8988T (cell line): ENCODE measurements at regions not wholly inside any gene's neighbourhood (a gene's known extent, or its start where the extent isn't known, plus 50 kb on each side); places are given as distances from the start of the nearest gene placed in this dataset.
"Not testable (repeated sequence)": the region's sequence is repeated elsewhere in the genome, so short reads cannot be mapped to it uniquely, and the experiment has no call there.

Experiments
- DNase-seq: peaks from one replicate; pipeline ENCODE4 v3.0.0; 2011

DNA sequence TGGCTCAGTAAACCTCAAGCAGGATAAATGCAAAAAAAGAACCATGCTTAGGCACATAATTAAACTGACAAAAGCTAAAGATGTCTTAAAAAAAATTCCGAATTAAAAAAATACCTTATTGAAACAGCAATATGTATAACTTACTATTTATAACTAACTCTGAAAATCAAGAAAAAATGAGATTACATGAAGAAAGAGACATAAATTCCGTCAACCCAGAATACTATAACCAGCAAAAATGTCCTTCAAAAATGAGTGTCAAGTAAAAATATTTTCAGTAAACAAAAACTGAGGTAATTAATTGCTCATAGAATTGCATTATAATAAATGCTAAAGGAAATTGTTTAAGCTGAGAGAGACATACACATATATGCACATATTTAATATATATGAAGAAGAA lies 474.5 kb upstream of the SYT4 start:
- no peak for DNase-seq

DNA sequence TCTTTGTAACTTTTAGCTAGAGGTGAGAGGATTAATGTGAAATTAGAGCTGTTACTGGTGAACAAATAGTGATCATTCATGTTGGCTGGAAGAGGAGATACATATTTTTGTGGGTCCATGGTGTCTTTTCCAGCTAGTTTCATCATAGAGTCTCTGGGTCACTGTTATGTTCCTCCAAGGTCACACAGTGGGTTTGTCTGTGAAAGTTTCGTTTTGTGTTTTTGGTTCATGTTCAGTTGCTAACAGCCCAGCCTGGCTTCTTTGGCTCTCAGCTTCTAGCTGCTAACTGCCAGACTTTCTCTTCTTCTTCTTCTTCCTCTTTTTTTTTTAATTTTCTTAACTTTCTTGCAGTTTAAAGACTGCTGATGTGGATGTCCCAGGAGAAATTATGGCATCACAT lies 480.0 kb upstream of the SYT4 start:
- no peak for DNase-seq

DNA sequence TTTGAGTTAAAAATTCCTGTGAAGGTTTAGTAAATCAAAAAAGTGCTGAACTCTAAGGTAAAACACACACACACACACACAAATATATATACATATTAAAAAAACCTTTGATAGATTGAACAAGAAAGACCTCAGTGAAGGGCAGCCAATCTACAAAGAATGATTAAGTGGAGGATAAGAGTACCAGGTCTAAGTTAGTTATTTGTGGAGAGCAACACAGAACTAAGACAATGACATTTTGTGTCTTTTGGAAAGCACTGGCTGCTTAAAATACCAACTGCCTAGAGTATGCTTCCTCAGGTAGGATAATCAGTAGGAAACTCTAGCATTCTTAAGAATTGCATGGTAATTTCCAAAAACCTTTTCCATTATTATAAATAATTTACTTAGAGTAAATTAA lies 481.4 kb upstream of the SYT4 start:
- no peak for DNase-seq

DNA sequence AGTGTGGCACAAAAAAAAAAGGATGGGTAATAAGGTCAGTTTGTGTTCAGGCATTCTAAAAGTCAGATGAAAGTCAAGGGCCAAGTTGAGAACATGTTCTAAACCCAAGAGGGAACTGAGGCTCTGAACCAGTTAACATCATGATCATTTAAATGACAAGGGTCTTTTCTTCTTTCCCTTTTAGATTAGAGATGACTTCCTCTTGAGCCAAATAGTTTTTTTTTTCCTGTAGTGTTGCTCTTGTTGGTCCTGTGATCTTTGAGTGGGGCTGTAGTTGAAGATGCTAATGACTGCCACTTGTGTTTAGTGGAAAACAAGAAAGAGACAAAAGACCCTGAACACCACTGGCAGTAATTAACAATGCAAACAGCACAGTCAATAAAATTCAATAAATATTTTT lies 482.7 kb upstream of the SYT4 start:
- DNase-seq, result no peak

DNA sequence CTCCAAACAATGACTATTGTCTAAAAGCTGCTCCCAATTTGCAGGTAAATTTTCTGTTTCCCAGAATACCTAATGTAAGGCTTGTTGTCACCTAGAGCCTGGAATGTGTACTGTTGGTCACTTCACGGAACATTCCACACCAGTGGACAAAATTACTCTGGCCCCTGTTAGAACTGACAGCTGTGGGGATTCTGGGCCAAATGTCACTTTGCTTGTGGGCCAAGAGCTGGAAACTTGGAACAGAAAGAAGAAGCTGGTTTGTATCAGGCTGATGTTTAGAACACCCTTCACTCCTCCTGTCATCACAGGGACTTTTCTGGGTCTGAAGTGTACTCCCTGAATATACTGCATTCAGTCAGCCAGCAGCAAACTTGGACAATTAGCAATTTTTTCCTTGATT lies 495.6 kb upstream of the SYT4 start:
- no peak for DNase-seq

DNA sequence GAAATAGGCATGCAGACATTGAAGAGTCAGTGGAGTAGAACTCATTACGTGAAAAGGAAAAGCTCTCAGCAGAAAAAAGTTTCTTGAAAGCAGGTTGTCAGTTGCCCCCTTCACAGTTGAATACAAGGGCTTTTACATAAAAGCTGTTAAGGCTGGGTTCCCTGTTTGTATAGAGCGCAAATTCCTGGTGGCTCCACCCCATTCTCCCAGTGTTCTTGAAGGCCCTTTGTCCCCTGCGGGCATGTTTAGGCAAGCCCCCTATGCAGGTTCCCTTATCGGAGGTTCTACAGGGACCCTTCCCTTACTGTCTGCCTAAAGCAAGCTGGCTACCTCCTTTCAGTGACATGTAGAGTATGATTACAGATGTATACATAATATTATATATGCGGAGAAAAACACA lies 497.2 kb upstream of the SYT4 start:
- no peak for DNase-seq

DNA sequence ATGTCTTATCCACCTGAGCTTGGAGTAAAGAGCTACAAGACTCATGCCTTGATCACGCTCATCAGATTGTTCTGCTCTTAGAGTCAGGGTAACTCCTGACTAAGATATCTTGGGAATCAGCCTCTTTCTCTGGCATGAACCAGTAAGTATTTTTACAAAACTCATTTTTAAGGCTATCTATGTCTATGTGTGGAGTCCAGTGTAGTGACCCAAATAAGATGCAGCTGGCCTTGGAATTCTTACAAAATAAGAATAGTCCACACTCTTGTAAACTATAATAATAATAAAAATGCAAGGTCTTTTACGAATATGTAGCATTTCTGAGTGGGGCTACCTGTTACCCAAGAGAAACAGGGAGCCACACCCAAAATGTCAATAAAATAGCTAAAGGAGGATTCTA lies 498.3 kb upstream of the SYT4 start:
- no peak for DNase-seq

DNA sequence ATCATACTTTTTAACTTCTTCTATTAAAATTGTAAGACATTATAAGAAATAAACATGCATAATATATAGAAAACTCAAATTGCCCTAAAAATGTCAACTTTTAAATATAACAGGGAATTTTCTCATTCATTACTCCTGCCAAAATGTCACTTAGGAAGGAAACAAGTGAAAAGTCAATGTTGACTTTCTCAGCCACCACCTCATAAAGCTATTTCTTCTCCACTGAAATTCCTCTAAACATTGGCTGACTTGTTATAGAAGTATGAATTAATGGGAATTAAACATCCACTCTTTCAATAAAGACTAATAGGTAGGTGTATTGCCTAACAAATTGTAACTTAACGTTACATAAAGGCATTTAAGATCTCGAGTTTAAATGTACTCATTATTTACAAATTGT lies 499.7 kb upstream of the SYT4 start:
- DNase-seq, result no peak

DNA sequence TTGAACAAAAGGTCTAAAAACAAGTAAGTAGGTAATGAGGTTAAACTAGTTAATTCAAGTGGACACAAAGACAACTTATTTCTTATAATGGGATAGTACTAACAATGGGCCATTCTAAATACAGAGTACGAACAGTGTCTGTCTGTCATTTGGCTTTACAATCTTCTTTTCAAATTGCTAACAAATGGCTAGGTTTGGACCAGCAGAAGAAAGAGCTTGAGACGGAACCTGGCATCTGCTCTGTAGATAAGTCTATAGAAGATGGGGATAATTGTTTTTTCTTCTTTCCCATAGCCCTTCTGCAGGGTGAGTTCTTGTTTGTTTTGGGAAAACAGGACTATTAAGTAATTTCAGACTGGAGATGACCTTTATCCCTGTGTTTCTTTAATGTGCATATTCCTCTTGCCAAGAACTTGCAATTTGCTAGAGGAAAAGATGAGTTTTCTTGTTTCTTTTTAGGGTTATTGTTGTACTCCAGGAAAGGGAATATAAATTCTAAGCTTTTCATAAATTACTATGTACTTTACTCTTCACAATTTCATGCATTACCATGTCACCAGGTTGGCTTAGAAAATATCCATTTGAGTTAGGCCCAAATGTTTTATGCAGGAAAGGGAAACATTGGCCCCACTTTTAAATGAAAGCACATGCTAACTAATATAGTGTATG lies 500.5 kb upstream of the SYT4 start:
- DNase-seq, result no peak

DNA sequence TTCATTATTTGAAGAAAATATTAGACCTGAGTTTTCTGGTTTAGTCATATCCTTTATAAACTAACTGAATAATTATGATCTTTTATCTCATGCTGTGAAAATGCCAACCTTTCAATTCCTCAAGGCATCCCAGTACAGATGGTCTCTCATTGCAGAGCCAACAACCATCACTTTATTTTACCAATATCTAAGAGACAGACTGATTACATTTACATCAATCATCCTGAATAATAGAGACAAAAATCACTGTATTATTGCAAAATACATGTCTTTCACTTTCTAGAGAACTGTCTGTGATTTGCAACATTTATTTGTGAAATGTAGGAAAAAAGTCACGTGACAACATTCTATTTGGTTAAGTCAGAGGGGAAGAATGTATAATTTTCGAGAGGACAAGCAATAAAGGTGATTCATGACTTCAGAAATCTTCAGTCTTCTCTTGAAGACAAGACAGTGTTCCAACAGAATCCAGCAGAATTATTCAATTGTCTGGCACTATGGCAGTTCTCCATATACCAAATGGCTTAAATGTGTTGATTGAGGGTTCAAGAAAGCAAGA lies 503.6 kb upstream of the SYT4 start:
- no peak for DNase-seq

DNA sequence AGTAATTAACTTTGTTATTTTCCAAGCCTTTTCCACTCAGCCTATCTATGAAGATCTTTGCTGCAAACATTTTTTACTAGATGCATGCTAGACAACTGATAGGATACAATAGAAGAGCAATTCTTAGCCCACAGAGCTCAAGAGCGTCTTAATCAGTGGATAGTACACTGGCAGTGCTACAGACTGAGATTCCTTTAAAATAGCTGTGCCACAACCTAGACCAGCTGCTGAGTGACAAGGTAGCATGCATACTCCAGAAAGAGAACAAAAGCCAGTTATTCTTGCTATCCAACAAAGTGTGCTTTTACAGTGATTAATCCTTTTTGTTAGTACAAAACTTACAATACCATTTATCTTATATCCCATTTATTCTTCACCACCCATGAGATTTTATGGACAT lies 507.9 kb upstream of the SYT4 start:
- DNase-seq, result no peak

DNA sequence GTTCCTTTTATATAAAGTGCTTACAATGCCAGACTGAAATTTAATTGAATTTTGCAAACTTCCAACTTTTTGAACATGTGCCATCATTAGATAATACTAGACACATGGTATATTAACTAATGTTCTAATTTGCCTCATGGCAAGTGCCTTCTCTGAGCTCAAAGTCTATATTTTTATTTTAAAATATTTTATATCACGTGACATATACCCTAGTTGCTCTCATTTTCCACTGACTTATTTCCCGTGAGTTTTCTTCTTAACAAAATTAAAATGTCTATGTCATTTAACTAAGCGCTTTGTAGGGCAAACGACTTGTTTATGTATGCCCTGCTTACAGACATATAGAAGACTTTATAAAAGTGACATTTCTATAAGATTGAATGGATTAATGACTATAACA lies 509.6 kb upstream of the SYT4 start:
- no peak for DNase-seq

DNA sequence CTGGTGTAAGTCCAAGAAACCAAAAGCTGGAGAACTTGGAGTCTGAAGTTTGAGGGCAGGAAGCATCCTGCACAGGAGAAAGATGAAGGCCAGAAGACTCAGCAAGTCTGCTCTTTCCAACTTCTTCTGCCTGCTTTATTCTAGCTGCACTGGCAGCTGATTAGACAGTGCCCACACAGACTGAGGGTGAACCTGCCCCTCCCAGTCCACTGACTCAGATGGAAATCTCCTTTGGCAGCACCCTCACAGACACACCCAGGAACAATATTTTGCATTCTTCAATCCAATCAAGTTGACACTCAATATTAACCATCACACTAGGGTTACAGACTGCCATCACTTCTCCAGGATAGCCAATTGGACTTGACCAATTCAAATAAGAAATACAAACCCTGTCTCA lies 510.4 kb upstream of the SYT4 start:
- not testable (repeated sequence) for DNase-seq

DNA sequence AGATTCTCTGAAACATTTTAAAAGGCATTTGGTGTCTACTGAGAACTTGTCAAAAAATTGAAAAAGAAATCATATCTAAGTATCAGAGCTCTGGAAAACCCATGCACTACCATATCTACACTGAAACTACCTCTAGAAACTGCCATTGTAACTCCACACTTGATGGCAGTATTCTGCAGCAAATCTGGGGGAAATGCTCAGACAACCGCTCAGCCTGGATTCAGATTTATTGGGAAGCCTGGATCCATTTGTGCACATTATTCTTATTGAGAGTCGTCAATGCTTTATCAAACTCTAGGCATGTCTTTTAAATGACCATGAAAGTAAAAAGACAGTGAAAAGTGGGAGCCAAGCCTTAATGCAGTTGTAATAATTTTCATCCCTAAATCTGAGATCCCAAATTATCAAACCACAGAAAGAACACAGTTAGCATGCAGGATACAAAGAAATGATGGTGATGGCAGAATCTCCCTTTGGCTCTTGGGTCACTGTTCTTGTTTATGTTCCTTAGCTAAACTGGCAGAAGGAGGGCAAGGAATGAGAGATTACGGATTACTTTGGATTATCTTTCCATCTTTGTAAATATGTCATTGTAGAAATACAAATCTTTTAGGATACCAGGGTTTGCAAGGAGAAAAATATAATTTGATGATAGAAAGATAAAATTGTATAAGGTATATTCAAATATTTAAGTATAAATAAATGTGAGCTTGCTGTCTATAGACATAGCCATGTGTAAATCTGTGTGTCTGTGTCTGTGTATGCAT lies 512.1 kb upstream of the SYT4 start:
- no peak for DNase-seq

DNA sequence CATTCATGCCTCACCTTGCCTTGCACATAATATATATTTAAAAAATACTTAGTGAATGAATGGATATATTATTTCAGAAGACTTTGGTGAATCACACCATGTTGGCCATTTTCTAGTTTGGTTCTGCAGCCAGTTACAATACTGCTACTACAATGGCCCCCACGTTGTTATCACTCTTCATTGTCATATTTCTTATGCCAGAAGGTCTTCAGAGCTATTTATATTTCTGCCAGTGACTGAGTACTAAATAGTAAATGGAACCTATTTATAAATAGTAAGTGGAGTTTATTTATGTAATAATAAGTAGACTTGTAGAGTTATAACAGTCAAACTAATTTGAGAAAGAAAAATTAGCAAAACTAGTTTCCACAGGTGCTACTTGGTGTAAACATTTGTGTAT lies 516.6 kb upstream of the SYT4 start:
- no peak for DNase-seq

DNA sequence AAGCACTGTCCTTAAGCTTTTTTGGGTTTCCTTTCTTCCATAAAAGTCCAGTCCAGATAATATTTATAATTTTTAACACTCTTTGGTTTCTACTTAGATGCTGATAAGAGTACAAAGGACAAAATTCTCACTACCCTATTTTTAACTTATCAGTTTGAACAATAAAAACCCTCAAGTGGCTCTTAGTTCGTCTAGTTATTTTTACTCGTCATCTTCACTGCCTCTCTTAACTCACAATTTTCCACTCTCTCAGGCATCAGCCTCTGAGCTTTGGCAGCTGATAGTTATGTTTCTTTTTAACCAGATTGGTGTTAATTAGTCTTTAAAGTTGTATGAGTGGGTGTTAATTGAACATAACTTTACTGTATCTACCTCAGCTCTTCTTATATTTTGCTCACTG lies 517.1 kb upstream of the SYT4 start:
- no peak for DNase-seq

DNA sequence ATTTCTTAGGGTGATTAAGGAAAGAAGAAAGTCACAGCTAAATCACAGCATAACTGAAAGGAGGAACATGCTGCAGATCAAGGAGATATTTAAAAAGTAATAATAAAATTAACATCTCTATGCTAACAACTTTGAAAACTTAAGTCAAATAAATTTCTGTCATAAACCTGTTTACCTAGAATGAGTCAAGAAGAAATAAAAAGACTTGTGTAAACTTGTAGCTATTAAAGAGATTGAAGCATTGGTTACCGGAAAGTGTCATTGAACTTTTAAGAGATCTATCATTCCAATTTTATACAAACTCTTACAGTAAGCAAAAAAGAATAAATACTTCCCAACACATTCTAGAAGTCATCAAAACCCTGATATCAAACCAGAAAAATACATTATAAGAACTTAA lies 520.1 kb upstream of the SYT4 start:
- DNase-seq, result no peak

DNA sequence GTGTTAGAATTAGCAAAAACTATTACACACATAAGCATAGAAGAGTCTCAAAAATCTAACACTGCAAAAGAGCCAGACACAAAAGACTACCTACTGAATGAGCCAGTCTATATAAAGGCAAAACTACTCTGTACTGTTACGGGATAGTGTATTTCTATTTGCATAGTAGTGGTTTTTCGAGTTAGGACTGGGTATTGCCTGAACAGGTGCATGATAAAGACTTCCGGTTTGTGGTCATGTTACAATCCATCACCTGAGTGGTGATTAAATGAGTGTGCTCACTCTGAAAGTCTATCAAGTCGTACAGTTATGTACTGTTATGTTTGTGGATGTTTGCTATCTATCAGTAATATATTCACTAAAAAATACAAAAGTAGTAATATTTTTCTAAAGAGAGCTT lies 523.3 kb upstream of the SYT4 start:
- DNase-seq, result no peak

DNA sequence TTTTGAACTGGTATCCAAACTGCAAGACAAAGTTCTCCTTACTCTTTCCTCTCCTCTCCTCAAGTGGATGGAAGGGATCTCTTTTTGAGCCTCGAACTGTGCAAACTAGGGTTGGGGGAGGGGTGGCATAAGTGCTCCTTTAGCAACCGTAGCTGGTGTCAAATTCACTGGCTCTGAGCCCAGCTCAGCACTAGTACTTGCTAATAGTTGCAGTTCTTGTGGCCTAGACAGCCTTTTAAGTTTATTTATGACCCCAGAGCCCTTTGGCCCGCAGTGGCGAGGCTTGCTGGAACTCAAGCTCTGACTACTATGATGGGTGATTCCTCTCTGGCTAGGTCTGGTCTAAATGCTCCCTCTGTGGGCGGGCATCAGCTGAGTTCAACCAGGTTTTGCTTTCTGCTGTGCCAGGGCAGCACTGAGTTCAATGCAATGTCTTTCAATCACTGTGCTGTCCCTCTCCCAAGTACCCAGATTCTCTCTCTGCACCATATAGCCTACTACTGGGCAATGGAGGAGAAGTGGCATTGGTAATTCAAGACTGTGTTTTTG lies 528.4 kb upstream of the SYT4 start:
- no peak for DNase-seq

DNA sequence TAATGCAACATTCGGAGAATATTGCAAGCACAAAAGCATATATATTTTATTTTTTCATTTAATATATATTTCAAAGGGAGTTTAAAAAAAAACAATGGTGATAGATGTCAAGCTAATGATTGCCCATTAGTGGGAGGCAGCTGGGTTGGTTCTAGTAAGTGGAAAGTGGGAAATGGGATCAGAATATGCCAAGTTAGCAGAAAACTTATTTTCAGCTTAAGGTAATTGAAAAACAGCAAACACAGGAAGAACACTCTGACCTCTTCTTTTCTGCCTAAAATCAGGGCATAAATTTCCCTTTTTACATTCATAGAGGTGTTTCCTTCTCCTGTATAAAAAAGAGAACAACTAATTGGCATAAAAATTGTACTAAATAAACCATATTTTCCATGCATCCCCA lies 535.3 kb upstream of the SYT4 start:
- no peak for DNase-seq

DNA sequence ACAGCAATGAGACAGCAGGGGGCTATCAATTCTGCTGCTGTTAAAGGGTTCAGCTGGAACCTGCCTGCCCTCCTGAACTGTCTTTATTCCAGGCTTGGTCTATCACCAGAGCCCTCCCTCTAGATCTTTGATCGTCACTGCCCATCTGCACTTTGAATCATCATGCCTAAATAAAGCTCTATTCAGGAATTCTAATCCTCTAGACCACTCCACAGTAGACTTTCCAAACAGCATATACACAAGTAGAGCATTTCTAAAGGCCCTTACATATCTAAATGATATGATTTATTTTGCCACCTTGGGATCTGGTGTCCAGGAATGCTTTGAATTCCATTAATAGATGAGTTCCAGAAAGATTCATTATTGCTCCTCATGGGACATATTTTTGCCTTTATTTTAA lies 542.1 kb upstream of the SYT4 start:
- DNase-seq, result no peak

DNA sequence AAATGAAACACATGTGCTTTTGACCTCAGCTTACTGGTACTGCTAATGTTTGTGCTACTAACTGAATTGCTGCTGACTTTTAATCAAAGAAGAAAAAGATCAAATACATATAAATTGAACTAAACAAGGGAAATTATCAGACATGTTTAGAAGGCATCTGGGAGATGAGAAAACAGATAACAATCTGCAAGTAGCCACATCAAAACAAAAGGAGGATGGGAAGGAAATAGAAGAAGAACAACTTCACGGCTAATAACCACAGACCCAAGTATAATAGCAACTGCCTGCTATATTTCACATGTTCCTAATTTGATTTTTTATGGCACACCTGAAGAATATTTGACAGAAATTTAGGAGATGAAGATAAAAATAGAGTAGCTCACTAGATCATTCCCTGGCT lies 542.6 kb upstream of the SYT4 start:
- no peak for DNase-seq

DNA sequence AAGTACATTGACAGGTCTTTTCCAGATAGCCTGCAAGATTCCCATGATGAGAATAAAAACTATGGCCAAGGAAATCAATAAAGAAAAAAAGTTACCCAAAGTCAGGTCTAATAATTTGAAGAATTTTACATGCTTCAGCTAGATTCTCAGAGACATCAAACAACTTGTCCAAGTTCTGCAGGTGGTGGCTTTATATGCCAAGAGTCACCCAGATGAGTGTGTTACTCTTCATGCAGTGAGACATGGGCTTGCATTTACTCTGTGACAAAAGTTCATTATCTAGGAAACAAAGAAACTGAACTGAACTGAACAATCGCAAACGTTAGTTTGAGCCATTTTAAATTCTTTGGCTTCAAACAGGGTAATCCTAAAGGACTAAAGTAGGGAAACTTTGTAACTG lies 548.5 kb upstream of the SYT4 start:
- DNase-seq, result no peak

DNA sequence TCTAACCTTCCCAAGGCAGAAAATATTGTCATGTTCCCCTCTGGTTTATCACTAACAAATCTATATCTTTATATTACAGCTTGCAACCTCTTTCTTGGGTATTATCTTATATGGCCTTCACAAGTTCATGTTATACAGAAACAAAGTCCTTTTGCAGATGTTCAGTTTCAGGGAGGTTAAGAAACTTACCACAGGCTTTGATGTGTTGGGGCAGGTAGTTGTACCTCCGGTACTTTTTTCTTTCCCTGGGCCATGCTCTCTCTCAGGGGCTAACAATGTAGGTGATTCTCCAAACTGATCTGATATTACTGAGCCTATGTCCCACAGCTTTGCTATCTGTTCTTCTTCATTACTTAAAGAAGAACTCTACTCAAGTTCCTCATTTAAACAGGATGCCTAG lies 548.9 kb upstream of the SYT4 start:
- DNase-seq, result no peak

DNA sequence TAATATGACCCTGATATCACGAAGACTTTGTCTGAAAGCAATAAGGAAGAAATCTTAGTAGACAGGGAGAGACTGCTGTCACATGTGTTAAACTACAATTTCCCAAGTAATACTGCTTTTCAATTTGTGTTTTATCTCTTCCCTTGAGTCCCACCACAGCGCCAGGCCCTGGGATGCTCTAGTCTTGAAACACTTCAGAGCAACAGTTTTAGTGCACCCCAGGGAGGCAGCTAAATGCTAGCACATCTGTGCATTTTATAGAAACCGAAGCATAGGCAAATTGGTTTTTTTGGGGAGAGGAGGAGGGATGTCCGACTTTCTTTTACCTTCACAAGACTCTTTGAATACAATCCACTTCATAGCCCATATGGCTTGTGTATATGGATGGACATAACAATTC lies 550.0 kb upstream of the SYT4 start:
- DNase-seq, result no peak
